NCI-H524 (cell line): ENCODE measurements at regions not wholly inside any gene's neighbourhood (a gene's known extent, or its start where the extent isn't known, plus 50 kb on each side); places are given as distances from the start of the nearest gene placed in this dataset.

Experiments used
- DNase-seq, 2 experiments: peaks; one replicate each; lab custom pipeline; 2025; lab: John Stamatoyannopoulos, UW

DNA sequence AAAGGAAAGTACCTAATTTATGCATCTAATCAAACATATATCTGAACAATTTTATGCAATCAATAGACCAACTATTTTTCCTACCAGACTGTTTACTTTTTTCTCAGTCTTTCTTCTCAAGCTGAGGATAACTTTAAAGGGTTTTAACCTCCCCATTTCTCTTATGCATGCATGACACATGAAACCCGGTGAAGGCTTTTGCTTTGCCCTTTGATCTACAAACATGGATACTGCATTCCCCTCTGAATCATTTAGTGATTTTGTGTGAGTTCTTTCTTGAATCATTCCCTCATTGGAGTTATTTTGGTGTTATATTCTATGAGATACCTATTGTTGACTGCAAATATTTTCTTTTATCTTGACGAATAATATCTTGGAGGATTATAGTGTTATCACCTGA lies 931.9 kb upstream of the CNTNAP5 start:
- no peak for DNase-seq

- DNase-seq: no peak
Measured at GRCh38 chr2:123095219-123095835, 929.8 kb upstream of the CNTNAP5 start.

DNA sequence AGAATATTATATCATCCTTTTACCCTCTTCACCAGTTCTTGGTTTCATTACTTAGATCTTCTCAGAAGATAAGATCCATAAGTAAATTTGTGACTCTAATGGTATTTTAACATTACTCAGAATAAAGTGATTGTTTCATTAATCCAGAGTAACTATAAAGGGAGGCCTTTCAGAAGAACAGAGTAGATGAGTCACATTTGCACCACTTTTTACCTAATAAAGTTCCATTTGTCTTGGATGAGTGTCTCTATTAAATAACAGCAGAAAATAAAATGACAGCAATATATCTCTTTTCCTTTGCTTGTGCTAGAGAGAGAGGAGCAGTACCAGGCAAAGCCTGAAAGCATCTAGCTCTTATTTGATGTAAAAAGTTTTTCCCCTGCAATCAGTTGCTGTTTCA lies 926.5 kb upstream of the CNTNAP5 start:
- DNase-seq: no peak

DNA sequence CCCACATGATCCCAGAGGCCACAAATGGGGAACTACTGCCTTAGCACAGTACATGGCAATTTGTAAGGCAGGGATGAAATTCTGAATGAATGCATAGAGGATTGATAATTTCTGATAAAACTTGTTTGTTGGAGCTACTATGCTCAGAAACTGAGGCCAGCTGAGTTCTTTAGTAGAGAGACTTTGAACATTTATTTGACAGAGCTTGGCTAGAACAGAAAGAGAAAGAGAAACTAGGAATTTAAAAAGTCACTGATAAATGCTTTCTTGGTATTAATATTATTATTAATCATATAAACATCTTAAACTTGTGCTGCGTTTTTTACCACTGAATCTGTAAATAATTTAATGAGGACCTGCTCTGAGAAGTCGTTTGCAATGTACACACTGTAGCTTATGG lies 923.7 kb upstream of the CNTNAP5 start:
- DNase-seq: no peak

- DNase-seq: no peak
Measured at GRCh38 chr2:123103902-123104301, 921.2 kb upstream of the CNTNAP5 start.

DNA sequence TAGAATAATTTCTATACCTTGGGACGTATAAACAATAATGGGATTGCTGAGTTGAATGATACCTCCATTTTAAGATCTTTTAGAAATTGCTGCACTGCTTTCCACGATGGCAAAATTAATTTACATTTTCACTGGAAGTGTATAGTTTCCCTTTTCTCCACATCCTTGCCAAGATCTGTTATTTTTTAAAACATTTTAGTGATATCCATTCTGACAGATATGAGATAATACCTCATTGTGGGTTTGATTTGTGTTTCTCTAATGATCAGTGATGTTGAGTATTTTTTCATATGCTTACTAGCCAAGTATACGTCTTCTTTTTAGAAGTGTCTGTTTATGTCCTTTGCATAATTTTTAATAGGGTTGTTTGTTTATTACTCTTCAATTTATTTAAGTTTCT lies 908.5 kb upstream of the CNTNAP5 start:
- no peak for DNase-seq

- no peak for DNase-seq
Measured at GRCh38 chr2:123127236-123127635, 897.9 kb upstream of the CNTNAP5 start.

GRCh38 chr2:123128951-123129350 lies 896.1 kb upstream of the CNTNAP5 start:
- DNase-seq: no peak

- DNase-seq: no peak
Measured at GRCh38 chr2:123136419-123136818, 888.7 kb upstream of the CNTNAP5 start.

GRCh38 chr2:123144082-123144481 lies 881.0 kb upstream of the CNTNAP5 start:
- no peak for DNase-seq

GRCh38 chr2:123153041-123153440 lies 872.0 kb upstream of the CNTNAP5 start:
- no peak for DNase-seq

- no peak for DNase-seq
Measured at GRCh38 chr2:123154195-123154594, 870.9 kb upstream of the CNTNAP5 start.

DNA sequence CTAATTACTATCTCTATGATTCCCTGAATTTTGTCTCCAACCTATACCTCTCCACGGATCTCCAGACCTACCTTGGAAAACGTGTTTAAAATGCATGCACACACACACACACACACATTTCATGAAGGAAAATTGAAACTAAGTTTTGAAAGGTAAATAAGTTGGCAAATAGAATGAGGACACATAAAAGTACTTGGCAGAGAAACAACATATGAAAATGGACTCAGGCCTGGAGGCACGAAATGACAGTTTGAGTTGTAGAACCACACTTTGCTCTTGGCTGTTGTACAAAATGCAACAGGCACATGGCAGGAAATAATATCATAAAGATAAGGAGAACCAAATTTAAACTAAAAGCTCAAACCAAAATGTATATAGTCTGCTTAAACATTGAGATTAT lies 868.1 kb upstream of the CNTNAP5 start:
- DNase-seq: no peak

- DNase-seq: no peak
Measured at GRCh38 chr2:123162400-123163016, 862.6 kb upstream of the CNTNAP5 start.

DNA sequence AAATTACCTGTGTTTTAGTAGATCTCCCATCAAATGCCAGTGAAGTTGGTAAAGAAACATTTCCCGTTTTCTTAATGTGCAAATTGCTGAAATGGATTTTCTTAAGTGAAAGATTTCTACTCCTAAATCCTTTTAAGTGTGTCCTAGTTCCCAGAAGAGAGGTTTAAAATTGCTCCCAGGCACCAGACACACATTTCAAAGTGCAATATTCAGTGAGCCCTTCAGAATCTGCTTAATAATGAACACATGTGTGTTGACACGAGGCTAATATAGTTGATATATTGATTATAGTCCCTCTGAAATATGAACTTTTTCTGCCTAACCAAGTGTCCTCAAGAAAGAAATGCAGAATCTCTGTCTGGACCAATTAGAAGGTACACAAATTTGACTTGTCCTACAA lies 861.7 kb upstream of the CNTNAP5 start:
- DNase-seq: no peak

DNA sequence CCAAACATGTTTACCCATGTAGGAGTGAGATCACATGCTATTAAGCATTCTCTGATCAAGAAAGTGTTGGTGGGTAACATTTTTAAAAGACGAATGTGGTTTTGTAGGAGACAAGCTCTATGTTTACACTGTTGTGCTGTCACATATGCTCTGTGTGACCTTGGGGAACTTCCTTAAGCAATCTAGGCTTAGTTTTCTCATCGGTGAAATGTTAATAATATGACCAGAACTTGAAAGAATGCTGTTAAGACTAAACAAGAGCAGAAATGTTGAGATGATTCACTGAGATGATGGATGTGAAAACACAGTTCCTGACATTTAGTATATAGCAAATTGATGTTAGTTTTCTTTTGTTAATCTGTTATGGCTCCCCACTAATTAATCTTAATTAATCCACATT lies 860.9 kb upstream of the CNTNAP5 start:
- DNase-seq: no peak

GRCh38 chr2:123165616-123166015 lies 859.5 kb upstream of the CNTNAP5 start:
- no peak for DNase-seq

- DNase-seq: no peak
Measured at GRCh38 chr2:123179526-123179925, 845.6 kb upstream of the CNTNAP5 start.

GRCh38 chr2:123195957-123196356 lies 829.1 kb upstream of the CNTNAP5 start:
- no peak for DNase-seq

GRCh38 chr2:123200035-123200434 lies 825.1 kb upstream of the CNTNAP5 start:
- no peak for DNase-seq

DNA sequence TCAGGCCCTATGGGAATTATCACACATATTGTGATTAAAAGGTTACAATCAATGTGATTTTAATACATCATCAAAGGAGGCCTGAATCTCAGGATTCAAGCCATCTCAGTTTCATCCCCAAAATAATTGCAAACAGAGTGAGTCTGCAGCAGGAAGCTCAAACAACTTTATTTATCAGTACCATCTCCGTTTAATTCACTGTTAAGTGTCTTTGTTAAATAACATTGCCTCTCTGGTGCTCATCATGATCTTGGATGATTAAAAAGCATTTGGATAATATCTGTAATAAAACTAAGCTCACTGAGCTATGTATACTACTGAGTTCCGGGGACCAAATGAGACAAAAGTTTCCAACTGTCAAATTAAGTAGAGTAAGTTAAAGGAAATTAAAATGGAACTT lies 817.8 kb upstream of the CNTNAP5 start:
- no peak for DNase-seq

GRCh38 chr2:123209202-123209601 lies 815.9 kb upstream of the CNTNAP5 start:
- DNase-seq: no peak

- DNase-seq: no peak
Measured at GRCh38 chr2:123211181-123211580, 813.9 kb upstream of the CNTNAP5 start.

GRCh38 chr2:123245156-123245555 lies 779.9 kb upstream of the CNTNAP5 start:
- DNase-seq: peak; percentile 52 to 80
